ENCODE measurements at regions not wholly inside any gene's neighbourhood (a gene's known extent, or its start where the extent isn't known, plus 50 kb on each side); places are given as distances from the start of the nearest gene placed in this dataset.

GRCh38 chr10:62453274-62453673, 79.1 kb downstream of the ZNF365 start:
- DNase-seq (ENCODE audit: low read depth in 2 of 2), result no peak

DNA sequence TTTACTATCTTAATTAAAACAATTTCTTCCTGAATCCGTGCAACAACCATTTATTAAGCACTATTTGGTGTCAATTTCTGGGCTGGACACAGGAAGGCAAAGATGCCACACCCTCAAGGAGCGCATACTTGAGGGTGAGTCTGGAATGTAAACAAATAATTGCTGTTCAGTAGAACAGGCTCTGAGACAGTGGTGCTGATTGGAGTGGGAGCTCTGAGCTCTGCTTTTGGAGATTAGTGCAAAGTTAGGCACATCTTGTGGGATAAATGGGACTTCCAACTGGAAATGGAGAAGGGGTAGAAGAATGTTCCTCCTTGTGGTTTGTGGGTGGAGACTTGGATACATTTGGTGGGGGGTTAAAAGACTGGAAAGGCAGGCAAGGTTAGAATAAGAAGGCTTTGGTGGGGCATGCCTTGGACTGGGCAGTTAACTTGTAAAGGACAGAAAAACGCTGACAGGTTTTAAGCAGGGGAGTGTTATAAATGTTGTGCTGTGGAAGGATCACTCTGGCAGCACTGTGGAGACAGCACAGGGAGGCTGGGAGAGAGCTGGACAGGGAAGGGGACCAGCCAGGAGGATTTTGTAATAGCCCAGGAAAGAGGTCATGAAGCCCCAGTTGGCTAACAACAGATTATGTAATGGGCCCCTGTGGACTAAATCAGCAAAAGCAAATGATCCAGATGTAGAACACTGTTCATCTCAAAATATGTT, 80.7 kb downstream of the ZNF365 start:
- DNase-seq (ENCODE audit: low read depth in 2 of 2), result no peak

GRCh38 chr10:62456611-62457101, 82.5 kb downstream of the ZNF365 start:
- no peak for DNase-seq (ENCODE audit: low read depth in 2 of 2)

- DNase-seq (ENCODE audit: low read depth in 2 of 2), result no peak
These were observed 83.0 kb downstream of the ZNF365 start for GRCh38 chr10:62457196-62457595.

GRCh38 chr10:62457598-62457997, 83.4 kb downstream of the ZNF365 start:
- no peak for DNase-seq (ENCODE audit: low read depth in 2 of 2)

DNA sequence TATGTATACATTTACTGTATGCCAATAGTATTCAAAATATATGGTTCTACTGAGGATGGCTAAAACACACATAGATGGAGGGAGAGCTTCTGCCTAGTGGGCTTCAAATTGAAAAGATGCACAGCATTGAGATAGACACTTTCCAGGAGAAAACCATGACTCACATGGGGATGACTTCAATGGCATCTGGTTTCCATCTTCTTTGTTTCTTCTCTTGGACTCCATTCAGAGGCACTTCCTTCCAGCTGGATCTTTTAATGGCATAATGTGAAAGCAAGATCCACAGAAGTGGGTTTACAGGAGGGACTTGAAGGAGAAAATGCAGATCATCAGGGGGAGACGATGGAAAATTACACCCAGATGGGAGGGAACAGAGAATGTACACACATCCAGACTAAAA, 84.9 kb downstream of the ZNF365 start:
- no peak for DNase-seq (ENCODE audit: low read depth in 2 of 2)

GRCh38 chr10:62459500-62459899, 85.3 kb downstream of the ZNF365 start:
- no peak for DNase-seq (ENCODE audit: low read depth in 2 of 2)

DNA sequence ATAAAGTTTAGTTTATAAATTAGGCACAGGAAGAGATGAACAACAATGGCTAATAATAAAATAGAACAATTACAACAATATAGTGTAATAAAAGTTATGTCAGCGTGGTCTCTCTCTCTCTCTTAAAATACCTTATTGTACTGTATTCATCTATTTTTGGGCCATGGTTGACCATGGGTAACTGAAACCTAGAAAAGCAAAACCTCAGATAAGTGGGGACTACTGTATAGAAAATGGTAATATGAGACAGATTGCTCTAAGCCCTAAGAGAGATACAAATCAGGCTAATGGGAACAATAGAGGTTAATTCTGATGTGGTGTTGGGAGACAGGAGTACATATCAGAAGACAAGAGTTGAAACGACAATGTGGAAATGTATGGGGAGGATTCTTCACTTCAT, 86.2 kb downstream of the ZNF365 start:
- DNase-seq (ENCODE audit: low read depth in 2 of 2), result no peak

DNA sequence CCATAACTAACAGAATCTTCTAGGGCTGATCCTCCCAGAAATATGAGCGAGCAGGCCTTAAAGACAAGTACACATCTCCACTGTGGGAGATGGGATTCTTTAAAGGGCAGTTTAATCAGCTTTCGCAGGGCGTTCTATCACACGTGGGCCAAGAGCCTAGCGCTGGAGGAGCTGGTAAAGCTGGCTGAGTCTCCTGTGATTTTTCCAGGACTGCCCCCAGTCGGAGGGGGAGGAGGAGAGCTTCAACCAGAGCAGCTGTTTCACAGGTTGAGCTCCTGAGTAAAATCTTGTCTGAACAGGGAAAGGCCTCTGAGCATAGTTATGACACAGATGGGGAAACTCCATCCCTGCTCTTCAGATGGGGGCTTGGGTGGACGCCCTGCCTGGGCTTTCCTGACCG, 87.0 kb downstream of the ZNF365 start:
- no peak for DNase-seq (ENCODE audit: low read depth in 2 of 2)

- no peak for DNase-seq (ENCODE audit: low read depth in 2 of 2)
These were observed 88.3 kb downstream of the ZNF365 start for GRCh38 chr10:62462461-62462860.

GRCh38 chr10:62463364-62463763, 89.2 kb downstream of the ZNF365 start:
- no peak for DNase-seq (ENCODE audit: low read depth in 2 of 2)

GRCh38 chr10:62464308-62464707, 90.1 kb downstream of the ZNF365 start:
- no peak for DNase-seq (ENCODE audit: low read depth in 2 of 2)

GRCh38 chr10:62466590-62466989, 92.4 kb downstream of the ZNF365 start:
- no peak for DNase-seq (ENCODE audit: low read depth in 2 of 2)

DNA sequence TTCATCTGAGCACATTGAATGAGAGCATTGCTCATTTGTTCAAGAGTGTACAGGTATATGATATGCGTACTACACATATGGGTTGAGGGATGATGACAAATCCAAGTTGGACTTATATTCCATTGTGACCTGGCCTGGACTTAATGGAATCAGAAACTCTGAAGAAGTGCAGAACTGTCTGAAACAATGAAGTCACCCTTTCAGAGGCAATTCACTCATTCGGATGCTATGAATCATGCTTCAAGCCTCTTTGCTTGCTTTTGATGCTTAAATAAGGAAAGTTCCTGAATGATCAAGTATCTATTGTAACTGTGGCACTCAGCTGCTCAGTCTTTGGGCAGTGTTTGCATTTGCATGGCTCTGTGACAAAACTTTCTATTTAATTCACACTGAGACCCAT, 93.4 kb downstream of the ZNF365 start:
- DNase-seq (ENCODE audit: low read depth in 2 of 2), result no peak

GRCh38 chr10:62471711-62472110, 97.5 kb downstream of the ZNF365 start:
- no peak for DNase-seq (ENCODE audit: low read depth in 2 of 2)

GRCh38 chr10:62473241-62473640, 99.1 kb downstream of the ZNF365 start:
- DNase-seq (ENCODE audit: low read depth in 2 of 2), result no peak

GRCh38 chr10:62475551-62475950, 101.4 kb downstream of the ZNF365 start:
- DNase-seq (ENCODE audit: low read depth in 2 of 2), result no peak

GRCh38 chr10:62479523-62479922, 105.4 kb downstream of the ZNF365 start:
- no peak for DNase-seq (ENCODE audit: low read depth in 2 of 2)

GRCh38 chr10:62480196-62480595, 106.0 kb downstream of the ZNF365 start:
- no peak for DNase-seq (ENCODE audit: low read depth in 2 of 2)

DNA sequence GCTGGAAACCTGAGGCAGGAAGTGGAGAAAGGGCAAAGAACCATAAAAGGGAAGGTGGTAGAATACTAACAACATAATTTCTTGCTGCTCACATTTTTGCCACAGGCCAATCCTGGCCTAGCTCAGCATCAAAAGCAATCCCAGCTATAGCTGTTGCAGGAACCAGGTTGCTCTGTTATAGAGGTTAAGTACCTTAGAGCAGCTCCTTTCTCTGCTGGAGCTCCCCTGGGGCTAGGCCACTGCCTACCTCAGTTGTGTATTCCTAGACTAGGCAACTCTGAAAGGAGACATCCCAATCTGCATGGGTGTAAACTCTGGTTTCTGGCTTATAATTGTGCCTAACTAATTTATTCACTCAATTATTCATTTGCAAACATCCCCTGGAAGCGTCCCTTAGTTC, 108.4 kb downstream of the ZNF365 start:
- no peak for DNase-seq (ENCODE audit: low read depth in 2 of 2)

- DNase-seq (ENCODE audit: low read depth in 2 of 2), result no peak
These were observed 117.4 kb downstream of the ZNF365 start for GRCh38 chr10:62491597-62491996.

DNA sequence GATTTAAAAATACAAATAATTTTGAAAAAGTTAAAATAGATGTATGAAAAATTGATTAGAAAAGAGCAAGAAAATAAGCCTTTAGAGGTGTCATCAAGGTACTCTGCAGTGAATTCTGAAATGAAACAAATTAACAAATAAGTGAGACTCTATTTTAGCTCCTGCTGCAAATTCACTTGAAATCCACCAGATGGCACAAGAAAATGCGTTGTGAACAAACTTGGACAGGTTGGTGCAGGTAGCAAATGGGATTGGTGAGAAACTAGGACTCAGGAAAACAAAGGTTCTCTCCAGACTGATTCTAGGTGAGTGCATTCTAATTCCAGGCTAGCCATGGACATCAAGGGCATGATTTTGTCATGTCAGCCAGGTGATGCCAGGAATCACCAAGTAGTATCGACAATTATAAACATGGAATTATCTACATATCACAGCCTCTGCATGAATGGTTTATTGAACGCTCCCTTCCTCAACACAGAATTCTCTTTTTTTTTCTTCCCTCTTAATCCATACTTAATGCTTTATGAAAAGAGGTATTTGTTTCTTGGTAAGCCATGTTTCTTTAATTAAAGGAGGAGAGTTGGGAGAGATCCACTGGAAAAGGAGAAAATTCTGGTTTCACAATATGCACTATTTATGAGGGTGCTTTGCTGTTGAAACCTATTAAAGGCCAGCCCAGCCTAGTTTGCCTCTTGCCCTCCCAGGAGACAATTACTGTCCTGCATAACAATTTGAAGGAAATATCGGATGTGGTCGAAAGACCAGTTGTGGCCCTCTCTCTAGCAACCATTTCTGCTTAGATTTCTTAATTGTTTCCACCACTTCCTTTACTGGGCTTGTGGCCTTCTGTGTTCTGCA, 118.1 kb downstream of the ZNF365 start:
- no peak for DNase-seq (ENCODE audit: low read depth in 2 of 2)

GRCh38 chr10:62492870-62493180, 118.7 kb downstream of the ZNF365 start:
- no peak for DNase-seq (ENCODE audit: low read depth in 2 of 2)

All from stimulated activated CD4-positive, alpha-beta T cell treated with anti-CD3 and anti-CD28 coated beads, Interleukin-1b, Interleukin-23, amount 100 ng/mL, for 4 hours (primary cell).